ENCODE measurements at regions not wholly inside any gene's neighbourhood (a gene's known extent, or its start where the extent isn't known, plus 50 kb on each side); places are given as distances from the start of the nearest gene placed in this dataset.

DNA sequence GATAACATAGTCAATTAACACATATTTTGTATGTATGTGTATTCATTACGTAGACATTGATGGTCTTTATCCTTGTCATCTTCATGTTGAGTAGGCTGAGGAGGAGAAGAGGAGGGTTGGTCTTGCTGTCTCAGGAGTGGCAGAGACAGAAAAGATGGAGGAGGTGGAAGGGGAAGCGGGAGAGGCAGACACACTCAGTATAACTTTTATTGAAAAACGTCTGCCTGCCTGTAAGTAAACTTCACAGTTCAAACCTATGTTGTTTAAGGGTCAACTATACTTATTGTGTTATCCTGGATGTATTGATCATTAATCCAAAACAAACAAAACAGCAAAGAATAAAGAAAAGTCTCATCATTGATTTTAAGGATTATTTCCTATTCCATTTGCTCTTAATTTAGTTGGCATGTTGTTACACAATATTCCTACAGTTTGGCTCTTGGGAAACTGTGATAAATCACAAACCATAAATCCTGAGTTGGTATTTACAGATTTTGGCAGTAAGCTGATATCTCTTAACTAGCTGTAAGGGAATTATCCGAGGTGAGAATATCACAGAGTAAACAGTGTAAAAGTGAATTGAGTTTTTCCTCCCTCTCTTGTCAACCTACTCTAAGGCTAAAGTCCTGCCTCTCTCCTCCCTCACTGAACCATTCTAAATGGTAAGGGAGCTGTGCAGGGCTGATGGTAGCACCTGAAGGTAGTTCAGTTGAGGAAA, 487.2 kb downstream of the SPATA31D1 start:
- TF ChIP-seq TAF1 (IDR thresholded peaks at IDR 0.05; ENCODE audit: low read depth) (no peak), TEAD4 (IDR thresholded peaks at IDR 0.05) (no peak), ZBTB7A (IDR thresholded peaks at IDR 0.05; ENCODE audit: low read depth) (no peak), CEBPB (IDR thresholded peaks at IDR 0.05) (no peak), REST (IDR thresholded peaks at IDR 0.05; ENCODE audit: low read depth) (no peak), CREB1 (IDR thresholded peaks at IDR 0.05; ENCODE audit: low read depth) (no peak), EP300 (IDR thresholded peaks at IDR 0.05; ENCODE audit: borderline replicate concordance) (no peak), YY1 (IDR thresholded peaks at IDR 0.05; ENCODE audit: low read depth) (no peak), TCF12 (IDR thresholded peaks at IDR 0.05; ENCODE audit: low read depth) (no peak), NFIC (IDR thresholded peaks at IDR 0.05) (no peak), EGR1 (IDR thresholded peaks at IDR 0.05) (no peak), RAD21 (IDR thresholded peaks at IDR 0.05; ENCODE audit: low read depth) (no peak), FOXM1 (IDR thresholded peaks at IDR 0.05; ENCODE audit: borderline replicate concordance, low read depth) (no peak), MAX (IDR thresholded peaks at IDR 0.05) (no peak)
- TF ChIP-seq, protein P1, sequence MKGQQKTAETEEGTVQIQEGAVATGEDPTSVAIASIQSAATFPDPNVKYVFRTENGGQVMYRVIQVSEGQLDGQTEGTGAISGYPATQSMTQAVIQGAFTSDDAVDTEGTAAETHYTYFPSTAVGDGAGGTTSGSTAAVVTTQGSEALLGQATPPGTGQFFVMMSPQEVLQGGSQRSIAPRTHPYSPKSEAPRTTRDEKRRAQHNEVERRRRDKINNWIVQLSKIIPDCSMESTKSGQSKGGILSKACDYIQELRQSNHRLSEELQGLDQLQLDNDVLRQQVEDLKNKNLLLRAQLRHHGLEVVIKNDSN (IDR thresholded peaks at IDR 0.05): no peak

- TF ChIP-seq REST (IDR thresholded peaks at IDR 0.05; ENCODE audit: low read depth) (no peak), RAD21 (IDR thresholded peaks at IDR 0.05; ENCODE audit: low read depth) (no peak)
These were observed 492.3 kb downstream of the SPATA31D1 start for GRCh38 chr9:82480921-82481320.

- TF ChIP-seq TCF12 (IDR thresholded peaks at IDR 0.05; ENCODE audit: low read depth) (no peak), REST (IDR thresholded peaks at IDR 0.05; ENCODE audit: low read depth) (no peak), TAF1 (IDR thresholded peaks at IDR 0.05; ENCODE audit: low read depth) (no peak), ZBTB7A (IDR thresholded peaks at IDR 0.05; ENCODE audit: low read depth) (no peak), CREB1 (IDR thresholded peaks at IDR 0.05; ENCODE audit: low read depth) (no peak), YY1 (IDR thresholded peaks at IDR 0.05; ENCODE audit: low read depth) (no peak), RAD21 (IDR thresholded peaks at IDR 0.05; ENCODE audit: low read depth) (no peak), MAX (IDR thresholded peaks at IDR 0.05) (no peak), FOXM1 (IDR thresholded peaks at IDR 0.05; ENCODE audit: borderline replicate concordance, low read depth) (no peak), NFIC (IDR thresholded peaks at IDR 0.05) (no peak), TEAD4 (IDR thresholded peaks at IDR 0.05) (no peak)
These were observed 499.4 kb downstream of the SPATA31D1 start for GRCh38 chr9:82487935-82488312.

DNA sequence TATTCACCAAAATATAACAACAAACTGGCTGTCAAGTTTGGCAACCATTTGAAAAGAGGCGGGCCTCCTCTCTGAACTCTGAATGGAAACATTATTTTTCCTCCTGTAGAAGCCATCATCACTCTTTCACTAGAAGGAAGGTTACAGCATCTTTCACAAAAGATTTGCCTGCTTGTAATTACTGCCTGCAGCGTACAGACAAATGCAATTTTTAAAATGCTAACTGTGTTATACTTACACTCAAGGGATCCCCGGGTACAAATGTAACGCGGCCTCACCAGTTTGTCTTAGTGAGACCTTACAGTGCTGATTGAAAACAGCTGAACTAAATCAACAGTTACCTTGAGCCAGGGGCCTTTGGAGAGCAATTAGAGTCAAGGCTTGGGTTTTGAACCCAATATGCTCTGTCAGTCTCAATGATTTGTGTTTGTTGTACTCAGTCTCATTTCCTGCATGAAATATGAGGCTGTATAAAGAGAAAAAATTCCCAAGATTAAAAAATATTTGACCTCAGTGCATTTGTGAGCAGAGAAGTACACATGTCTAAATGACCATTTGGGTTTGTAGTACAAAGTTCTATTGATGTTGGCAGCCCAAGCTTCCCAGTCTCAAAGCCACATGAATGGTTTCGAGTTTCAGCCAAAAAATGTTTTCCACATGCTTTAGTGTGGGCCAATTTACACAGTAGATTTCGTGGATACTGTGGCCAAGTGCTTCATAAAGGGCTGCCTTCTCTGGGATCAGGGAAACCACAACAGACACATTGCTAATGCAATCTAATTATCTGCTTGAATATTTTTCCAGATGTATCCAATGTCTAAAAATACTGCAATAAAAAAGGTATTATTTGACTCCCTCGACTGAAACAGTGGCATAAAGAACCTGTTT, 500.0 kb downstream of the SPATA31D1 start:
- peak; percentile 27; the same call in 1 of the 2 replicates for TF ChIP-seq TEAD4 (IDR thresholded peaks at IDR 0.05)
- TF ChIP-seq FOXM1 (IDR thresholded peaks at IDR 0.05; ENCODE audit: borderline replicate concordance, low read depth): no peak
- no peak for TF ChIP-seq ZBTB7A (IDR thresholded peaks at IDR 0.05; ENCODE audit: low read depth)
- TF ChIP-seq NFIC (IDR thresholded peaks at IDR 0.05): peak; percentile 44; the same call in 1 of the 2 replicates
- TF ChIP-seq YY1 (IDR thresholded peaks at IDR 0.05; ENCODE audit: low read depth): no peak
- TF ChIP-seq TAF1 (IDR thresholded peaks at IDR 0.05; ENCODE audit: low read depth): no peak
- no peak for TF ChIP-seq REST (IDR thresholded peaks at IDR 0.05; ENCODE audit: low read depth)
- TF ChIP-seq MAX (IDR thresholded peaks at IDR 0.05): no peak
- TF ChIP-seq TCF12 (IDR thresholded peaks at IDR 0.05; ENCODE audit: low read depth): peak; percentile 32; the same call in 1 of the 2 replicates
- TF ChIP-seq EP300 (IDR thresholded peaks at IDR 0.05; ENCODE audit: borderline replicate concordance): no peak
- no peak for TF ChIP-seq CREB1 (IDR thresholded peaks at IDR 0.05; ENCODE audit: low read depth)

Data from Ishikawa (cell line).